ENCODE measurements at regions not wholly inside any gene's neighbourhood (a gene's known extent, or its start where the extent isn't known, plus 50 kb on each side); places are given as distances from the start of the nearest gene placed in this dataset.
"Not testable (repeated sequence)": the region's sequence is repeated elsewhere in the genome, so short reads cannot be mapped to it uniquely, and the experiment has no call there.

- no peak for DNase-seq (ENCODE audit: low spot score)
Observed at GRCh38 chr5:118377420-118377819, 610.9 kb downstream of the DTWD2 start.

DNA sequence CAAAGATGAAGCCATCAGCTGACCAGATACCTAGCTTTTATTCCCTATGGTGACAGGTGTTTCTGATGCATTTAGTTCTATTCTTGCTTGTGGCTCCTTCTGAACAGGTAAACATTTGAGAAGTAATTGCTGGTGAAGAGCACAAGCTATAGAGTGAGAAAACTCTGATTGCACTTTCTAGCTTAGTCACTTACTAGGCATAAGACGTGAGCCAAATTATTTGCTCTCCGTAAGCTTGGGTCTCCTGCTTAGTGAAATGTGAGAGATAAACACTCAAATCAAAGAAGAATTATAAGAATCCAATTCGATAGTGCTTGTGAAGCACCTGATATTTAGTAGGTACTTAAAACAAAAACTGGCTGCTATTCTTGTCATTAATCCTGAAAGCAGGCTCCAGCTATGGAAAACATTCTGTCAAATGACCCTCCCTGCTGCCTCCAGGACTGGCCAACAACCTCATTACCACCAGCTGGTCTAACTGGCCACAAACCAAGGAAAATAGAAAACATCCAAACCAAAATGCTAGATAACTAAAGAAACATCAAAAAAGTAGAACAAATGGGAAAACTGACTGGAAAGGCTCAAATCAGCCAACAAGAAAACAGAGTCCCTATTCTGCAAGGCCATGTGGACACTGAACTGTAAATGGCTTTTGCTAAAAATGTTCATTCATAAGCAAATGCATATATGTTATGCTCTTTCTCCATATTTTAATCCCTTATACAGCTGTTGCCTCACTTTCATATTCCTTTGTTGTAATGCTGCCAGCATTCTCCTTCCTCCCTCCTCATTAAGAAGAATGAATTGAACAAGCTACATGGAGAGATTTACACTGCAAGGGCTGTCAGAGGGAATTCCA is 616.1 kb downstream of the DTWD2 start:
- DNase-seq (ENCODE audit: low spot score), result no peak

DNA sequence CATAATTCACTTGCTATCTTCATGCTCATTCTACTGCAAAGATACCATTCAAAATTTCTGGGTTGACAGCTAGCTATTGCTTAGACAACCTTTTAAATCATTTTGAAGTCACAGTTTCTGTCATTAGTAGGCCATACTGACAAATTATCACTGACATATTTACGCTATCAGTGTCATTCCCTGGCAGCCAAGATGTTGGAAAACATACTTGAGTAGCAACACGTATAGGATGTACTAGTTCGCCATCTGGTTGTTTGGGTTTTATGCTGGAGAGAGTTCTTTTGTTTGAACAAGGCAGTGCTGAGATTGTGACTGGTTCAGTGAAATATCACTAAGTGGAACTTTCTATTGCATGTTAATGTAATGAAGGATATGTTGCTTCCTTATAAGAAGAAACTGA is 621.9 kb downstream of the DTWD2 start:
- DNase-seq (ENCODE audit: low spot score), result no peak

- no peak for DNase-seq (ENCODE audit: low spot score)
Observed at GRCh38 chr5:118365718-118366117, 622.6 kb downstream of the DTWD2 start.

DNA sequence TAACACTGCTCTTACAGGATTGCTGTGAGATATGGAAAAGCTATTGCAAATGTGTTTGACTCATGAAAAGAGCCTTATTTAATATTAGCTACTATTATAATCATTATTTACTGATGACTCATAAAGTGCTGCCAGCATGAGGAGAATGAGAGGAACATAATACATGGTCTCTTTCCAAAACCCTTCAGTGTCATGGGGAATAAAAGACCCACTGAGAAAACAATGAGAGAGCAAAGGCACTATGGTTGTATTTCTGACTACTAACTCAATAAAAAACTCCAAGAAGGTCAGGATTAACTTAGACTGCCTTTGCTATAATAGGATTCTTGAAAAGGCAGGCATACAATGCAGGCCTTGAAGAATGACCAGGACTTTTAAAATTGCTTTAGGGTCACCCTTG is 633.5 kb downstream of the DTWD2 start:
- no peak for DNase-seq (ENCODE audit: low spot score)

DNA sequence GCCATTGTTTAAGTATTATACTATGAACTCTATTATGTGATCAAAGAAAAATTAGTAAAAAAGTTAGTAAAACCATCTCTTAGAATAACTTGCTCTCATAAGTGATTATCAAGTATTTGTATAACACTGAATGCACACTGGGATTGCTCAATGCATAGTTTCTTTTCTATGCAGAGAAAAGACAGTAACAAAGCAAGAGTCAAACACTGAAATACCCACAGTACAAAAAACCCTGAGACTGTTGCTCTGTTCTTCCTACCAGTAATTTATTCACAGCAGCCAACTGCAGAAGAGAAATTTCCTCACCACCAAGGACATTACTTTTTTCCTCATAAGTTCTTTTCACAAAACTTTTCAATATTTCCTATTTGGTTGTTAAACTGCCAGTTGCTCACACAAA is 634.4 kb downstream of the DTWD2 start:
- no peak for DNase-seq (ENCODE audit: low spot score)

GRCh38 chr5:118336468-118336867 is 651.9 kb downstream of the DTWD2 start:
- DNase-seq (ENCODE audit: low spot score), result no peak

GRCh38 chr5:118327389-118327788 is 661.0 kb downstream of the DTWD2 start:
- DNase-seq (ENCODE audit: low spot score), result no peak

DNA sequence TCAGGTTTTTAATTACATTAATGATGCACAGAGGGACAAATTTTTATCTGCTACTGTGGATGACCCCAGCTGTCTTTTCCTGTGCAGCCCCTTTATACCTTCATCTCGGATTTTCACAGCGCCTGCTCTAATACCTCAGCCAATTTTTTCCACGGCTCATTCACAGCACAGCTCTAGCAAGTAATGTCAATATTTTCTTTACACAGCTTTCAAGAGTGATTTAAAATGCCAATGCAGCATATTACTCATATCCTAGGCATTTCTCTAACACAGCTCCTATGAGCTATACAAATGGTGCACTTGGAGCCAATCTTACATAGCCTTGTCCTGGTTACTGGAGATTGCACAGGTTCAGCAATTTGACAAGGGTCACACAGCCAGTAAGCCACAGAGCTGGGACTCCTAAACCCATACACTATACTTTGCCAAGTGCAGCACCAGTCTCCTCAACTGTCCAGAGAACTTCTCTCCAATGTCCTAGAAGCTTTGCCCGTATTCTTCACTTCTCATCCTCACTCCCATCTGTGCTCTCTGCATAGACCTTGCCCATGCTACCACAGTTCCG is 661.8 kb downstream of the DTWD2 start:
- DNase-seq (ENCODE audit: low spot score), result peak; percentile 0

DNA sequence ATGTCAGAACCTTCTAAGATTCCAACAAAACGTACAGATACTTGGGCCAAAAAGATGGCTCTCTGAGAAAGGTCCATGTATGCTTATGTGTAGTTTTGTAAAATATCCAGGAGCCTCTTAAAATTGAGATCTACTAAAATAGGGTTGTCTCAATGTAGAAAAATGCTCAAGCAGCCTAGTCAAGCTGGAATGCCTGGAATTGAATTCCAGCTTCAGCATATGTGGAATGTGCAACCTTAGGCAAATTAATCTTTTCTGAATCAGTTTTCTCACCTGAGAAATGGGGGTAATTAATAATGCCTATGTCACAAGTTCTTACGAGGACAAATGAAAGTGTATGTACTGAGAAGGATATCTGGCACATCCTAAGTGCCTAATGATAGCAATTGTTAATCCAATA is 662.4 kb downstream of the DTWD2 start:
- DNase-seq (ENCODE audit: low spot score), result no peak

- DNase-seq (ENCODE audit: low spot score), result not testable (repeated sequence)
Observed at GRCh38 chr5:118323723-118324122, 664.6 kb downstream of the DTWD2 start.

DNA sequence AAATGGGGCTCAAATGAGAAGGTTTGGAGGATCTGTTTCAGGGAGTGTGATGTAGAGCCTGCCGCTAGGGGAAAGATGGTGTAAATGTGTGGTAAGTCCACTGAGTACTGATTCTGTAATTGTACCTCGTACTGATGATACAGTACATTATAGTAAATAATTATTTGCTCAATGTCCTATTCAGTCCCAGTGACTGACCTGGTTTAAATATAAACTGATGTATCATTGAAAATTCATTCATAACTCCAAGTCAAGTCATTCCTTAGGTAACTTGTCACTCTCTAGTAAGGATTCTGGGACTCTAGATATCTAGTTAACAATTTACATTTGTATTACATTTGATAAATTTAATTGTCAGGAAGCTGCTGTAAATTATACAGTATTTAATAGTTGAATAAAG is 667.3 kb downstream of the DTWD2 start:
- no peak for DNase-seq (ENCODE audit: low spot score)

DNA sequence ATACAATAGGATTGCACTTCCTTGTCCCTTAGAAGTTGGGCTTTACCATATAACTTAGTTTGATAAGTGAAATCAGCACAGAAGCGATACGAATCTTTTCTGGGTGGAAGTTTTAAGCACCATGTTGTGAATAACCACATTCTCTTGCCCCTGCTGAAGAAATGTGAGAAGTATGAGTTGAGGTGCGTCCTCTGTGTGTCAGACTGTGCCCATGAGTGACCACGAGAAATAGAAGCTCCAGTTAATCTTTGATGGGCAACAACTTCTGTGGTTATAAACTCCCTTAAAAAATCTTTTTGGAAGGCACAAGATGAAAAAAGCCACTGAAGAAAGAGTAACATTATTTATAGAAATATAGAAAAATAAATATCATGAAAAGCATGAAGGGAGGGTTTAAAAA is 668.2 kb downstream of the DTWD2 start:
- no peak for DNase-seq (ENCODE audit: low spot score)

- no peak for DNase-seq (ENCODE audit: low spot score)
Observed at GRCh38 chr5:118314931-118315330, 673.4 kb downstream of the DTWD2 start.

GRCh38 chr5:118311103-118311819 is 677.1 kb downstream of the DTWD2 start:
- no peak for DNase-seq (ENCODE audit: low spot score)

DNA sequence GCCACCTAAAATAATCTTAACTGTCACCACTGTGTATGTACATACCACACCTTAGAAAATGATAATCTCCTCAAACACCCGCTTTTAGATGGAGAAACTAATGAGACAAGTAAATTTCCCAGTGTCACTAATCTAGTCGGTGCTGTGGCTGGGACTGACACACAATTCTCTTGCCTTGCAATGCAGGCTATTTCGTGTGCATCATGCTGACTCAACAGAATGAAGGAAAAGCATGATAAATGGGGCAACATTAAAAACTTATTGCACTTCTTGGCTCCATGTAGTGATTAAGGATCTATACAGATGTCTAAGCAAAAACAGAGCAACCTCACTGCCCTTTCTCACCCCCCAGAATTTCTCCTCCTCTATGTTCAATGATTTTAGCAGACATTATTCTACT is 677.9 kb downstream of the DTWD2 start:
- DNase-seq (ENCODE audit: low spot score), result no peak

GRCh38 chr5:118303296-118303695 is 685.1 kb downstream of the DTWD2 start:
- DNase-seq (ENCODE audit: low spot score), result no peak

- DNase-seq (ENCODE audit: low spot score), result no peak
Observed at GRCh38 chr5:118302786-118303185, 685.6 kb downstream of the DTWD2 start.

GRCh38 chr5:118301696-118302095 is 686.7 kb downstream of the DTWD2 start:
- DNase-seq (ENCODE audit: low spot score), result no peak

GRCh38 chr5:118295045-118295444 is 693.3 kb downstream of the DTWD2 start:
- no peak for DNase-seq (ENCODE audit: low spot score)

GRCh38 chr5:118293378-118293777 is 695.0 kb downstream of the DTWD2 start:
- DNase-seq (ENCODE audit: low spot score), result no peak

DNA sequence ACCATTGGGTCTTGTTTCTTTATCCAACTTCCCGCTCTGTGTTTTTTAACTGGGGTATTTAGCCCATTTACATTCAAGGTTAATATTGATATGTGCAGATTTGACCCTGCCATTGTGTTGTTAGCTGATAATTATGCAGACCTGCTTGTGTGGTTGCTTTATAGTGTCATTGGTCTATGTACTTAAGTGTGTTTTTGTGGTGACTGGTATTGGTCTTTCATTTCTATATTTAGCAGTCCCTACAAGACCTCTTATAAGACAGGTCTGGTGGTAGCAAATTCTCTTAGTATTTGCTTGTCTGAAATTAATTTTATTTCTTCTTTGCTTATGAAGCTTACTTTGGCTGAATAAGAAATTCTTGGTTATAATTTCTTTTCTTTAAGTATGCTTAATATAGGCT is 698.1 kb downstream of the DTWD2 start:
- no peak for DNase-seq (ENCODE audit: low spot score)

DNA sequence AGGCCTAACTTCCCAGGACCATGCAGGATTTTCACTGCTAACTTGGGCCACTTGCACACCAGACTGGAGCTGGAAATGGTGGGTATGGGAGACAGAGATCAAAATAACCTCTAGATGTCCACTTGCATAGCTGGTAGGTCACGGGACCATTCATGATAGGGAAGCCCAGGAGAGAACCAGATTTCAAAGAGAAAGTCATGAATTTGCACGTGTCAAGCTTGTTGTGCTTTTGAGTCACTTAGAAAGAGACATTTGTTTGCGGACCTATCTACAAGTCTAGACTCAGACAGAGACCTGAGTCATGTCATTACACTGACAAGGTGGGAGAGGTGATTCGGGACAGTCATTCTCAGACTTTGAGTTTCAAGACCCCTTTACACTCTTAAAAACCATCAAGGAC is 704.1 kb downstream of the DTWD2 start:
- DNase-seq (ENCODE audit: low spot score), result not testable (repeated sequence)
